B cell (primary cell): ENCODE measurements at regions not wholly inside any gene's neighbourhood (a gene's known extent, or its start where the extent isn't known, plus 50 kb on each side); places are given as distances from the start of the nearest gene placed in this dataset.

Source experiments
- ATAC-seq: fragments of 200-7000 bp; cut with Tn5 transposase; one replicate; pipeline ENCODE4 v1.10.0; 2021; ENCODE audit warnings: low read depth, mild to moderate bottlenecking, moderate number of reproducible peaks, moderate library complexity
- CTCF ChIA-PET: fragments of 350-600 bp; sonication (Branson Sonifier 250); formaldehyde crosslinking; loops from one replicate; lab custom pipeline; 2021; ENCODE audit warnings: antibody characterized with exemption, inconsistent platforms; lab: Charles Lee
- POLR2A ChIA-PET: fragments of 350-600 bp; sonication (Branson Sonifier 250); formaldehyde crosslinking; loops from one replicate; lab custom pipeline; 2021; ENCODE audit warnings: antibody characterized with exemption; lab: Charles Lee
- DNase-seq: peaks from one replicate; pipeline ENCODE4 v3.0.0; 2013
- H2AFZ ChIP-seq: 2 replicates; pipeline ENCODE4 v1.6.1; 2012; ENCODE audit warnings: mild to moderate bottlenecking, low read depth, low read length; ENCODE audit not compliant: insufficient read depth, poor library complexity, severe bottlenecking
- H3K27ac ChIP-seq, 2 donors: 1 replicate in 1 of 2; 2 replicates in 1 of 2; pipeline ENCODE4 v1.5.1; 2012 to 2013; ENCODE audit warnings: low read length in 2 of 2, mild to moderate bottlenecking in 2 of 2, moderate library complexity in 1 of 2
- H3K27me3 ChIP-seq, 4 experiments: fragments of 200-600 bp in 1 of 4; sonication (generic) in 1 of 4; replicated peaks in 1 of 4; 1 replicate in 2 of 4; 2 replicates in 2 of 4; pipeline versions ENCODE4 v1.6.1 to v1.7.0; 2013 to 2016; ENCODE audit warnings: low read length in 3 of 4, mild to moderate bottlenecking in 2 of 4, mixed read lengths in 1 of 4, moderate library complexity in 1 of 4; ENCODE audit not compliant: insufficient read depth in 4 of 4, control insufficient read depth in 3 of 4; ENCODE audit errors: control extremely low read depth in 1 of 4
- H3K36me3 ChIP-seq, 2 experiments: replicated peaks in 1 of 2; 1 replicate in 1 of 2; 2 replicates in 1 of 2; pipeline versions ENCODE4 v1.6.1 to v1.7.1; 2013; ENCODE audit warnings: low read length in 1 of 2; ENCODE audit not compliant: insufficient read depth in 2 of 2, control insufficient read depth in 1 of 2; ENCODE audit errors: control extremely low read depth in 1 of 2, extremely low read depth in 1 of 2
- H3K4me1 ChIP-seq, 2 donors: fragments of 200-600 bp in 1 of 2; sonication (generic) in 1 of 2; 1 replicate in 1 of 2; 2 replicates in 1 of 2; pipeline versions ENCODE4 v1.5.1 to v1.6.1; 2013 to 2017; ENCODE audit warnings: low read length in 2 of 2; ENCODE audit not compliant: control insufficient read depth in 2 of 2, insufficient read depth in 2 of 2
- H3K4me2 ChIP-seq: replicated peaks from 2 replicates; pipeline ENCODE3; 2012; ENCODE audit warnings: mild to moderate bottlenecking, low read depth, low read length; ENCODE audit not compliant: poor library complexity, severe bottlenecking
- H3K4me3 ChIP-seq, 5 experiments: fragments of 200-600 bp in 1 of 5; sonication (generic) in 1 of 5; 1 replicate in 3 of 5; 2 replicates in 2 of 5; pipeline versions ENCODE4 v1.5.1 to v1.7.0; 2011 to 2016; ENCODE audit warnings: low read length in 4 of 5, mild to moderate bottlenecking in 4 of 5, low read depth in 2 of 5, control low read depth in 1 of 5, moderate library complexity in 1 of 5; ENCODE audit not compliant: insufficient read depth in 1 of 5; ENCODE audit errors: control extremely low read depth in 1 of 5, extremely low read depth in 1 of 5
- H3K79me2 ChIP-seq: fragments of 200-600 bp; sonication (generic); one replicate; pipeline ENCODE4 v1.6.0; 2016; ENCODE audit warnings: low read length; ENCODE audit not compliant: control insufficient read depth, insufficient read depth
- H3K9ac ChIP-seq: fragments of 200-600 bp; sonication (generic); 2 replicates; pipeline ENCODE4 v1.6.1; 2017; ENCODE audit warnings: mild to moderate bottlenecking, low read length, moderate library complexity
- H3K9me3 ChIP-seq, 3 donors: one replicate each; pipeline versions ENCODE4 v1.6.1 to v1.7.1; 2013; ENCODE audit warnings: low read length in 2 of 3; ENCODE audit not compliant: control insufficient read depth in 2 of 3, insufficient read depth in 1 of 3; ENCODE audit errors: control extremely low read depth in 1 of 3
- H4K20me1 ChIP-seq: 2 replicates; pipeline ENCODE4 v1.6.0; 2012; ENCODE audit warnings: mild to moderate bottlenecking, low read length; ENCODE audit not compliant: insufficient read depth, control insufficient read depth, poor library complexity, severe bottlenecking
- H3K27ac Mint-ChIP-seq: one replicate; pipeline ENCODE4 v1.8.0; 2021; ENCODE audit warnings: mixed read lengths
- H3K27me3 Mint-ChIP-seq: one replicate; pipeline ENCODE4 v1.8.0; 2021; ENCODE audit warnings: mixed read lengths
- H3K4me1 Mint-ChIP-seq: one replicate; pipeline ENCODE4 v1.8.0; 2021; ENCODE audit warnings: mixed read lengths
- H3K4me3 Mint-ChIP-seq: one replicate; pipeline ENCODE4 v1.8.0; 2021; ENCODE audit warnings: mixed read lengths
- H3K9me3 Mint-ChIP-seq: one replicate; pipeline ENCODE4 v1.8.0; 2022; ENCODE audit warnings: mixed read lengths; ENCODE audit not compliant: insufficient read depth
- EZH2 ChIP-seq: IDR thresholded peaks from 2 replicates; pipeline ENCODE4 v1.6.1; 2012; ENCODE audit warnings: borderline replicate concordance, low read depth, mild to moderate bottlenecking, moderate library complexity, low read length; ENCODE audit not compliant: insufficient read depth, poor library complexity, severe bottlenecking
- WGBS: methylation state at CpG from one replicate; pipeline ENCODE4 v1.1.5; 2013; ENCODE audit warnings: missing lambda C conversion rate; ENCODE audit not compliant: insufficient coverage; 5-methylcytosine and 5-hydroxymethylcytosine counted together
- intact Hi-C: fragments of 100-400 bp; cut with micrococcal nuclease; formaldehyde crosslinking; loops from one replicate; pipeline ENCODE4 v1.10.0; 2022
- TF ChIP-seq, protein P1 (sequence below): fragments of 200-600 bp; IDR thresholded peaks from one replicate; pipeline ENCODE4 v1.8.0; 2022; ENCODE audit warnings: antibody characterized with exemption, mild to moderate bottlenecking

- no peak for ATAC-seq
- Mint-ChIP-seq H3K27ac (no peak overlapping the region), H3K4me3 (no peak overlapping the region), H3K9me3 (no peaks in the 10 kb centered on the region), H3K27me3 (peaks cover 27% of the 10 kb centered on the region), H3K4me1 (no peaks in the 10 kb centered on the region)
- H2AFZ ChIP-seq: no peak overlapping the region
- no peaks in the 10 kb centered on the region for H3K79me2 ChIP-seq
- no peaks in the 10 kb centered on the region for H3K4me1 ChIP-seq
- H3K36me3 ChIP-seq: no peaks in the 10 kb centered on the region
- DNase-seq: no peak
- no peaks in the 10 kb centered on the region for H3K9me3 ChIP-seq
- no peak overlapping the region for H3K4me3 ChIP-seq
- intact Hi-C loops: no loop called here
- H3K27me3 ChIP-seq: peaks cover 0 to 4% (median 0%) of the 10 kb centered on the region in 4 experiments
- TF ChIP-seq, protein P1, sequence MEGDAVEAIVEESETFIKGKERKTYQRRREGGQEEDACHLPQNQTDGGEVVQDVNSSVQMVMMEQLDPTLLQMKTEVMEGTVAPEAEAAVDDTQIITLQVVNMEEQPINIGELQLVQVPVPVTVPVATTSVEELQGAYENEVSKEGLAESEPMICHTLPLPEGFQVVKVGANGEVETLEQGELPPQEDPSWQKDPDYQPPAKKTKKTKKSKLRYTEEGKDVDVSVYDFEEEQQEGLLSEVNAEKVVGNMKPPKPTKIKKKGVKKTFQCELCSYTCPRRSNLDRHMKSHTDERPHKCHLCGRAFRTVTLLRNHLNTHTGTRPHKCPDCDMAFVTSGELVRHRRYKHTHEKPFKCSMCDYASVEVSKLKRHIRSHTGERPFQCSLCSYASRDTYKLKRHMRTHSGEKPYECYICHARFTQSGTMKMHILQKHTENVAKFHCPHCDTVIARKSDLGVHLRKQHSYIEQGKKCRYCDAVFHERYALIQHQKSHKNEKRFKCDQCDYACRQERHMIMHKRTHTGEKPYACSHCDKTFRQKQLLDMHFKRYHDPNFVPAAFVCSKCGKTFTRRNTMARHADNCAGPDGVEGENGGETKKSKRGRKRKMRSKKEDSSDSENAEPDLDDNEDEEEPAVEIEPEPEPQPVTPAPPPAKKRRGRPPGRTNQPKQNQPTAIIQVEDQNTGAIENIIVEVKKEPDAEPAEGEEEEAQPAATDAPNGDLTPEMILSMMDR: no peak
- no peak for TF ChIP-seq EZH2
- H4K20me1 ChIP-seq: no peaks in the 10 kb centered on the region
- POLR2A ChIA-PET: no interaction called here
- CTCF ChIA-PET: no interaction called here
- H3K4me2 ChIP-seq: no peak overlapping the region
- WGBS: 100% methylated on average over 1 of the region's 1 CpG
- no peak overlapping the region for H3K27ac ChIP-seq
- no peak overlapping the region for H3K9ac ChIP-seq
Observed at GRCh38 chr5:135228222-135228621, 170.8 kb downstream of the MACROH2A1 start.

DNA sequence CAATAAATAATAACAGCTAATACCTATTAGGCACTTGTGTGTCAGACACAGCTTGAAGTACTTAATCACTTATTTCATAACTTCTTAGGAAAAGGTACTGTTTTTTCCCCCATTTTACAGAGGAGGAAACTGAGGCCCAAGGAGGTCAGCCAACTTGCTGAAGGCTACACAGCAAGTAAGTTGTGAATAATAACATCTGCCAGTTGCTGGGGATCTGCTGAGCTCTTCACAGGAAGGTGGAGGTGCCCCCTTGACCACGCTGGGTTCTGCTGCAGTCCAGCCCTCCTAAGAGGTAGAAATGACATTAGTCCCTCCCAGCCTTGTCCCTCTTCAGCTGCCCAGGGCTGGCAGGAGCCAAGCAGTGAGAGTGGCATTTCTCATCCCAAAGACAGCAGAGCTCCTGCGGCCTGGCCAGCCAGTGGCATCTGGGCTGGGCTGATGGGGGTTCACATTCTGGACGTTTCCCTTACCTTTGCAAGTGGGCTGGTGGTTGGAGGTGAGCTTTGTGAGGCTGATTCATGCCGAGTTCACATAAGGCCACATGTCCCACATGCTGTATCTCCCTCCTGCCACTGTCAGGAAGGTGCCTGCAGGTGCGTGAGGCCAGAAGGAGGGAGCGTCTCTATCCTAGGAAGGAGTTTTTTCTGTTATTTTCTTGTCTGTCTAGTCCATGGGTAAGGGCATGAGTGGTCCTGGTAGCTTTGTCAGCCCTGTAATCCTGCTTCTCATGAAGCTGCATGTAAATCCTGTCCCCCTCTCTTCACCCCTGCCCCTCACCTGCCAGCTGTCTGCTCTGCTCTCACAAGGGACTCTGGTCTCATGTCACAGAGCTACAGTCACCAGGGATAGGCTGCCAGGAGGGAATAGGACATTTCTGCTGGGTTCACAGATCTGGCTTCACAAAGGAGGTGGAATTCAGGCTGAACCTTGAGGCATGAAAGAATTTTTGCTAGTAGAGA, 171.7 kb downstream of the MACROH2A1 start:
- peaks cover 0 to 4% (median 0%) of the 10 kb centered on the region in 4 experiments for H3K27me3 ChIP-seq
- 100% methylated on average over 1 of the region's 6 CpGs for WGBS

More for the DNA sequence above, 171.7 kb downstream of the MACROH2A1 start:
- ChIA-PET CTCF (no interaction called here), POLR2A (no interaction called here)
- Mint-ChIP-seq H3K27ac (no peak overlapping the region), H3K27me3 (peaks cover 24% of the 10 kb centered on the region), H3K9me3 (no peaks in the 10 kb centered on the region), H3K4me3 (no peak overlapping the region), H3K4me1 (no peaks in the 10 kb centered on the region)
- no peak overlapping the region for H3K9ac ChIP-seq
- no peaks in the 10 kb centered on the region for H3K36me3 ChIP-seq
- no peak overlapping the region for H2AFZ ChIP-seq
- no peak for ATAC-seq
- no peak overlapping the region for H3K4me3 ChIP-seq
- intact Hi-C loops: no loop called here
- no peak for TF ChIP-seq EZH2
- TF ChIP-seq, protein P1: no peak
- no peak for DNase-seq
- no peaks in the 10 kb centered on the region for H4K20me1 ChIP-seq
- H3K4me1 ChIP-seq: no peaks in the 10 kb centered on the region
- no peaks in the 10 kb centered on the region for H3K9me3 ChIP-seq
- no peak overlapping the region for H3K27ac ChIP-seq
- no peak overlapping the region for H3K4me2 ChIP-seq
- no peaks in the 10 kb centered on the region for H3K79me2 ChIP-seq
